Progenitor cell of endocrine pancreas (in vitro differentiated cells): ENCODE measurements at regions not wholly inside any gene's neighbourhood (a gene's known extent, or its start where the extent isn't known, plus 50 kb on each side); places are given as distances from the start of the nearest gene placed in this dataset.
"Not testable (repeated sequence)": the region's sequence is repeated elsewhere in the genome, so short reads cannot be mapped to it uniquely, and the experiment has no call there.

Experiments used
- DNase-seq: peaks from one replicate; pipeline ENCODE4 v3.0.0; 2021; ENCODE audit warnings: low spot score; ENCODE audit not compliant: unreplicated experiment
- H3K27ac Mint-ChIP-seq: 2 replicates; pipeline ENCODE4 v1.8.0; 2021; ENCODE audit warnings: mild to moderate bottlenecking, moderate library complexity, mixed read lengths
- H3K27me3 Mint-ChIP-seq: 2 replicates; pipeline ENCODE4 v1.8.0; 2021; ENCODE audit warnings: mixed read lengths
- H3K36me3 Mint-ChIP-seq: 2 replicates; pipeline ENCODE4 v1.8.0; 2022; ENCODE audit warnings: mixed read lengths; ENCODE audit not compliant: insufficient read depth
- H3K4me1 Mint-ChIP-seq: 2 replicates; pipeline ENCODE4 v1.8.0; 2021; ENCODE audit warnings: low read depth, mixed read lengths
- H3K4me3 Mint-ChIP-seq: 2 replicates; pipeline ENCODE4 v1.8.0; 2021; ENCODE audit warnings: low read depth, mild to moderate bottlenecking, moderate library complexity, mixed read lengths
- H3K9me3 Mint-ChIP-seq: 2 replicates; pipeline ENCODE4 v1.8.0; 2021; ENCODE audit warnings: low read depth, mixed read lengths
- TF ChIP-seq, protein P1 (sequence below): fragments of 200-600 bp; sonication (generic); IDR thresholded peaks from one replicate; pipeline ENCODE4 v1.5.0; 2021; ENCODE audit warnings: antibody characterized with exemption, mild to moderate bottlenecking; ENCODE audit not compliant: unreplicated experiment

DNA sequence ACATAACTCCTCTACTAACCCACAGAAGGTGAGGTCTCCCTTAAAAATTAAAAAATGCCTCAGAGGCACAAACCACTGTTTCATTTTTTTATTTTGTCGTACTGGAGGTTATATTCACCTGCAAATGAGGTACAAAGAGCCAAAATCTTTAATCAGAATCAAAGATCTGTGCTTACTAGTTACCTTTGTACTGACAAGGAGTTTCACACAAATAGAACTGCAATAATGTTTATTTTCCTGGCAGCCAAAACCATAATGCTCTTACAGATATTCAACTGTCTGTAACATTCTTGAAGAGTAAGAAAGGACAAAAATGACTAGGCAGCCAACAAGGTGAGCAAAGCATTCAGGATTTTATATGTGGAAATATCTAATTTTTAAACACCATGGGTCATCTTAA, 105.1 kb upstream of the NOL4 start:
- Mint-ChIP-seq H3K4me3 (no peak overlapping the region), H3K27ac (no peak overlapping the region), H3K27me3 (no peaks in the 10 kb centered on the region), H3K9me3 (peaks cover 16% of the 10 kb centered on the region), H3K36me3 (no peaks in the 10 kb centered on the region), H3K4me1 (no peaks in the 10 kb centered on the region)
- TF ChIP-seq, protein P1, sequence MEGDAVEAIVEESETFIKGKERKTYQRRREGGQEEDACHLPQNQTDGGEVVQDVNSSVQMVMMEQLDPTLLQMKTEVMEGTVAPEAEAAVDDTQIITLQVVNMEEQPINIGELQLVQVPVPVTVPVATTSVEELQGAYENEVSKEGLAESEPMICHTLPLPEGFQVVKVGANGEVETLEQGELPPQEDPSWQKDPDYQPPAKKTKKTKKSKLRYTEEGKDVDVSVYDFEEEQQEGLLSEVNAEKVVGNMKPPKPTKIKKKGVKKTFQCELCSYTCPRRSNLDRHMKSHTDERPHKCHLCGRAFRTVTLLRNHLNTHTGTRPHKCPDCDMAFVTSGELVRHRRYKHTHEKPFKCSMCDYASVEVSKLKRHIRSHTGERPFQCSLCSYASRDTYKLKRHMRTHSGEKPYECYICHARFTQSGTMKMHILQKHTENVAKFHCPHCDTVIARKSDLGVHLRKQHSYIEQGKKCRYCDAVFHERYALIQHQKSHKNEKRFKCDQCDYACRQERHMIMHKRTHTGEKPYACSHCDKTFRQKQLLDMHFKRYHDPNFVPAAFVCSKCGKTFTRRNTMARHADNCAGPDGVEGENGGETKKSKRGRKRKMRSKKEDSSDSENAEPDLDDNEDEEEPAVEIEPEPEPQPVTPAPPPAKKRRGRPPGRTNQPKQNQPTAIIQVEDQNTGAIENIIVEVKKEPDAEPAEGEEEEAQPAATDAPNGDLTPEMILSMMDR, result no peak
- no peak for DNase-seq

DNA sequence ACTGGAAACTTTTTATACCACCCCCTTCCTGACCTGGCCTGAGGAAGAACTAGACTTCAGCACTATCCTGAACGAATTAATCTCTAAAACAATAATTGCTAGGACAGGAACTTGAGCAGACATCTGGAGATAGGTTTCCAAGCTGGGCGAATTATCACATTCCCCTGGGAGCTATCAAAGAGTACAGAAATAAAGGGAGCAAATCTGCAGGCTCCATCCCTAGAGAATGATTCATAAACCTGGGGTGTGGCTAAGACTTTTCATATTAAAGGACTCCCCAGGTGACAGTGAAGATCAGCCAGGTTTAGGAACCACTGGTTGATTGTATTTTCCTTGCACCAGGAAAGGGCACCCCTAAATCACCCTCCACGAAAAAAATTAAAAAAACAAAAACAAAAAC, 105.6 kb upstream of the NOL4 start:
- H3K36me3 Mint-ChIP-seq, result no peaks in the 10 kb centered on the region
- H3K4me3 Mint-ChIP-seq, result no peak overlapping the region
- H3K27me3 Mint-ChIP-seq, result no peaks in the 10 kb centered on the region
- DNase-seq, result no peak
- TF ChIP-seq, protein P1, result no peak
- H3K4me1 Mint-ChIP-seq, result no peaks in the 10 kb centered on the region
- H3K9me3 Mint-ChIP-seq, result peaks cover 16% of the 10 kb centered on the region
- no peak overlapping the region for H3K27ac Mint-ChIP-seq

DNA sequence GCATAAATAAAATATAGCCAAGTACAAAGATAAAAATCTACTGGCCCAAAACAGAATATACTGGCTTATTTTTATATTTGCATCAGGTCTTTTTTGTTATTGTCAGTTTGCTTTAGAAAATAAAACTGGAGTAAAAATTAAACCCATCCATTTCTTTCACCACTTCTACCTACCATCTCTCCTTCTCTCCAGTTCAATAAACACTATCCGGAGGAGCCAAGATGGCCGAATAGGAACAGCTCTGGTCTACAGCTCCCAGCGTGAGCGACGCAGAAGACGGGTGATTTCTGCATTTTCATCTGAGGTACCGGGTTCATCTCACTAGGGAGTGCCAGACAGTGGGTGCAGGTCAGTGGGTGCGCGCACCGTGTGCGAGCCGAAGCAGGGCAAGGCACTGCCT, 106.2 kb upstream of the NOL4 start:
- not testable (repeated sequence) for H3K36me3 Mint-ChIP-seq, DNase-seq, H3K27me3 Mint-ChIP-seq, H3K4me1 Mint-ChIP-seq
- Mint-ChIP-seq H3K9me3 (peaks cover 16% of the 10 kb centered on the region), H3K4me3 (peak overlapping the region; percentile 73), H3K27ac (peak overlapping the region; percentile 88)

DNA sequence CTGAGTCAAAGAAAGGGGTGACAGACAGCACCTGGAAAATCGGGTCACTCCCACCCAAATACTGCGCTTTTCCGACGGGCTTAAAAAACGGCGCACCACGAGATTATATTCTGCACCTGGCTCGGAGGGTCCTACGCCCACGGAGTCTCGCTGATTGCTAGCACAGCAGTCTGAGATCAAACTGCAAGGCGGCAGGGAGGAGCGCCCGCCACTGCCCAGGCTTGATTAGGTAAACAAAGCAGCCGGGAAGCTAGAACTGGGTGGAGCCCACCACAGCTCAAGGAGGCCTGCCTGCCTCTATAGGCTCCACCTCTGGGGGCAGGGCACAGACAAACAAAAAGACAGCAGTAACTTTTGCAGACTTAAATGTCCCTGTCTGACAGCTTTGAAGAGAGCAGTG, 106.6 kb upstream of the NOL4 start:
- DNase-seq, H3K4me1 Mint-ChIP-seq, H3K27me3 Mint-ChIP-seq, H3K36me3 Mint-ChIP-seq: not testable (repeated sequence)
- Mint-ChIP-seq H3K27ac (peak overlapping the region; percentile 88), H3K9me3 (peaks cover 16% of the 10 kb centered on the region), H3K4me3 (peak overlapping the region; percentile 73)

DNA sequence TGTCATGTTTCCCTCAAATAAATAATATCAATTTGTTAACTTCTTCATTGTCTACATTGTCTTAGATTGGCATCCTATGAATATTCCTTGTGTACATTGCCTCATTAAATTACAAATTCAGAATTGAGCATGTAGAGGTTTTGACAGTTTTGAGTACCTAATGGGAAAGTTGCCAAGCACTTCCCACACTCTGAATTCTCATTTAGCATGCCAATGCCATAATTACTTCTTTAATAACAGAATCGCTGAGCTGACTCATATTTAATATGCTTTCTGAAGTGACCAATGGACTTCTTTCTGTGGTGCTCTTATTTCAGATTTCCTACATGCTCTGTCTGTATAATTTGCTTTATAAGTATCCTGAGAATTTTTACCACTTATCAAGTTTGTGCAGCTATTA, 114.4 kb upstream of the NOL4 start:
- TF ChIP-seq, protein P1, result no peak
- Mint-ChIP-seq H3K27ac (no peak overlapping the region), H3K27me3 (peaks cover 4% of the 10 kb centered on the region), H3K4me3 (no peak overlapping the region), H3K9me3 (no peaks in the 10 kb centered on the region), H3K36me3 (no peaks in the 10 kb centered on the region), H3K4me1 (no peaks in the 10 kb centered on the region)
- DNase-seq, result no peak

DNA sequence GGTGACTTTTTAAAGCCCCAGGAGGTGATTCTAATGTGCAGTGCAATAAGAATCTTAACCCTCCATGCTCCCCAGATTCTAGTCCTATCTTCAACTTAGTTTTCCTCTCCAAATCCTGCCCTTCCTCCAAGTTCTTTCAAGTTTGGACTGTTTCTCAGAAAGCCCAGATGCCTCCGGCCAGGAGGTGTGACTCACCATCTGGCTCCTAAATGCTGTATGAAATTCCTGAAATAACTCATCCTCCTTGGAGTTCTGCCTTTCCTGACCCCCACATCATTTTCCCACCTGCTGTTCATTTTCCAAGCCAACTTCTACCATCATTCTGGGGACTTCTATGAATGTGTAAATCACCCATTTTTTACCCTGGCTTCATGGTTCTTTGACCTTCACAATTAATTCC, 118.2 kb upstream of the NOL4 start:
- H3K27me3 Mint-ChIP-seq, result peaks cover 4% of the 10 kb centered on the region
- DNase-seq, result no peak
- no peak overlapping the region for H3K4me3 Mint-ChIP-seq
- no peaks in the 10 kb centered on the region for H3K9me3 Mint-ChIP-seq
- no peaks in the 10 kb centered on the region for H3K4me1 Mint-ChIP-seq
- TF ChIP-seq, protein P1, result no peak
- H3K36me3 Mint-ChIP-seq, result no peaks in the 10 kb centered on the region
- no peak overlapping the region for H3K27ac Mint-ChIP-seq

DNA sequence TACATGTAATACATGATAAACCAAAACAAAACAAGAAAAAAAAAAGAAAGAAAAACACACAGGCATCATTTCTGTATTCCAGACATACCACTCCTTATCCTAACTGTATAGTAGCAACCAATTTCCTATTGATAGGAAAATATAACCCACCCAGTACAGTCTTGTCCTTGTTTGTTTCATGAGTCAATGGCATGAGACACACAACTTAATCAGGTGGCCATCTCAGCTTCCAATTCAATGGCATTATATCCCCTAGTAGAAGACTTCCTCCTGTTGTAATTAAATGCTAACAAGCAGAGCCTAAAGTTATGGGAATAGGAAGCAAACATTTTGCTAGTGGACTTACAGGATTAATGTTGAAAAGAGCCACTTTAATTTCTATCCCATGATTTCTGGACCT, 121.0 kb upstream of the NOL4 start:
- no peak overlapping the region for H3K27ac Mint-ChIP-seq
- TF ChIP-seq, protein P1, result no peak
- no peak for DNase-seq
- no peaks in the 10 kb centered on the region for H3K9me3 Mint-ChIP-seq
- H3K4me3 Mint-ChIP-seq, result no peak overlapping the region
- H3K27me3 Mint-ChIP-seq, result peaks cover 4% of the 10 kb centered on the region
- no peaks in the 10 kb centered on the region for H3K36me3 Mint-ChIP-seq
- no peaks in the 10 kb centered on the region for H3K4me1 Mint-ChIP-seq
